NCI-H510A (cell line): ENCODE measurements at regions not wholly inside any gene's neighbourhood (a gene's known extent, or its start where the extent isn't known, plus 50 kb on each side); places are given as distances from the start of the nearest gene placed in this dataset.
"Not testable (repeated sequence)": the region's sequence is repeated elsewhere in the genome, so short reads cannot be mapped to it uniquely, and the experiment has no call there.

Experiments used
- DNase-seq: peaks from one replicate; lab custom pipeline; 2025; lab: John Stamatoyannopoulos, UW

DNA sequence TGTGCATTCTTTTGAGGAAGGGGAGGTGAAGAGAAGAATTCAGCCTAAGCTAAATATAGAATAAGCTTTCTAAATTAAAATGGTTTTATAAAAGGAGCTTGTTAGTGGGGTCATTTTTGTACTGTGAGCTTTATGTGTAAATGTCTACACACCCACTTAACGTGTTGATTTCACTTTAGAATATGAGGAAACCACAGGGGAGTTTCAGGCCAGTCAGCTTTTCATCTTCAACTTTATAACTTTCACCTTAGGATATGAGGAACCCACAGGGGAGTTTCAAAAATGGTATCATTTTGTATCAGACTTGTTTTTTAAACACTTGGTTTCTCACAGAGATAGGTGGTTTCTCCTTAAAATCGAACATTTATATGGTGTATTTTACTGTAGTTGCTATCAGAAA lies 120.7 kb upstream of the NIPA1 start:
- DNase-seq, result not testable (repeated sequence)

DNA sequence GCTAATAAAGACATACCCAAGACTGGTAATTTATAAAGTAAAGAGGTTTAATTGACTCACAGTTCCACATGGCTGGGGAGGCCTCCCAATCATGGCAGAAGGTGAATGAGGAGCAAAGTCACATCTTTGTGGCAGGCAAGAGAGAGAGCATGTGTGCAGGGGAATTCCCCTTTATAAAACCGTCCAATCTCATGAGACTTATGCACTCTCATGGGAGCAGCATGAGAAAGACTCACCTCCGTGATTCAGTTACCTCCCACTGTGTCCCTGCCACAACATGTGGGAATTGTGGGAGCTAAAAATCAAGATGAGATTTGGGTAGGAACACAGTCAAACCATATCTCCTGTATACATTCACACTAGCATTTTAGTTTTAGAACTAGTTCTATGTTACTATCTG lies 101.7 kb upstream of the NIPA1 start:
- DNase-seq, result not testable (repeated sequence)

DNA sequence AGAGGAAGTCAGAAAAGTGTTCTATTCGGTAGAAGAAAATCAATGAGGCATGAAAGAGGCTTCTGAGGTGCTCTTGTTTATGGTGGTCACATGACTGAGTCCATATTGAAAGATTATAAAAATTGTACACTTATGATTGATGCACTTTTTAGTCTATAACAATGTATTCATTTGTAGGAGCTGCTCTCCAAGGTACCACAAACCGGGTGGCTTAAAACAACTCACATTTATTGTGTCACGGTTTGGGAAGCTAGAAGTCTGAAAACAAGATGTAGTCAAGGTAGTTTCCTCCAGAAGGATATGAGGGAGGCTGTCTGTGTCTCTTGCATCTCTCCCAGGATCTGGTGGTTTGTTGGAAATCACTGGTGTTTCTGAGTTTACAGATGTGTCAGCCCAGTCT lies 86.6 kb upstream of the NIPA1 start:
- not testable (repeated sequence) for DNase-seq

DNA sequence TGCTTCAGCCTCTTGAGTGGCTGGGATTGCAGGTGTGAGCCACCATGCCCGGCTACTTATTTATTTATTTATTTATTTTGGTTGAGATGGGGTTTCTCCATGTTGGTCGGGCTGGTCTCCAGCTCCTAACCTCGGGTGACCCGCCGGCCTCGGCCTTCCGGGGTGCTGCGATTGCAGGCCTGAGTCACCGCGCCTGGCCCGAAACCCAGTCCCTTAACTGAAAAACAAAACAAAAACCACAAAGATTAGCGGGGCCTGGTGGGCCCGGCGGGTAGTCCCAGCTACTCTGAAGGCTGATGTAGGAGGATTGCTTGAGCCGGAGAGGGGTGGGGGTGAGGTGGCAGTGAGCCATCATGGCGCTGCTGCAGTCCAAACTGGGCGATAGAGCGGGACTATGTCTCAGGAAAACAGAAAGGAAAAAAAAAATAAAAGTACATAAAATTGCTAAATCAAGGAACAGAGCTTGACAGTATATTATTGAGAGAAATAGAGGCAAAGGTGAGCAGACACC lies 75.6 kb upstream of the NIPA1 start:
- not testable (repeated sequence) for DNase-seq

DNA sequence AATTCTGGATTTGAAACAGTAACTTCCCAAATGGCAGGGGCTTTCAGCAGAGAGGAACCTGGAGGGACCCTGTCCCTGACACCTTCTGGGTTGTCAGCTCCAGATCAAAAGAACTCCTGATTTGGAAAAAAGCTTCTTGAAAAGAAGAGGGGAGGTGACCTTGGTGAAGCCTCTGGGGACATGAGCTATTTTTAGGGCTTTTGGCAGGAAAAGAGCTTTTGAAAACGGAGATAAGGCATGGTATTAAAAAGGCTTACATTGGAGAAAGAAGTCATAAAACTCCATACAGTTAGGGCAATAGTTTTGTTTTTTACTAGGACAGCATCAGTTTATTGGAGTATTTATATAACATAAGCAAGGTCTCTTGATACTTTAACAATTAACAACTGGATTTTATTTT lies 72.5 kb upstream of the NIPA1 start:
- DNase-seq, result not testable (repeated sequence)

DNA sequence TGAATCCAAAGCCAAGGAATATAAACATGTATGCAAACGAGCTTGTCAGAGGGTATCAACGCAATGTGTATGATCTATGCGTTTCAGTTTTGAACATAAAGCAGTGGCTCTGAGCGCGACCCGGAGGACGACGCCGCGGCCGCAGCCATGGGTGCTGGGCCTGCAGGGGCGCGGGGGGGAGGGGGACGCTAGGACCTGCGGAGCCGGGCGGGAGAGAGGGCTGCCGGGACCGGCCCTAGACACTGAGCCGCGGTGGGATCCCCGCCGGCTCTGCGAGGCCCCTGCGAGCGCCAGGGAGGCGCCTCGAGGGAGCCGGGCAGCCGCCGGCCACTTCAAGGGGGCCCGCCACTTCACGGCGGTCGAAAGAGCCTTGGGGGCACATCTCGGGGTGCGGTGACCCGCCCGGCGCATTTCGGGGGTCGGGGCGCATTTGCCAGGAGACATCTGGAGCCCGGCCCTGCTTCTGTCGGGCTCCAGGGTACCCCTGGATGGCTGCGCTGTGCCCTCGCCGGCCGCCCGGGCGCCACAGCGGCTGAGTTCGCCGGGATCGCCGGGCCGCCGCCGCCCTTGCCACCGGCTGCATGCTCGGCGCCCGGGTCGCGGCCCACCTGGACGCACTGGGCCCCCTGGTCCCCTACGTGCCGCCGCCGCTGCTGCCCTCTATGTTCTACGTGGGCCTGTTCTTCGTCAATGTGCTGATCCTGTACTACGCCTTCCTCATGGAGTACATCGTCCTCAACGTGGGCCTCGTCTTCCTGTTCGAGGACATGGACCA lies 71.9 kb upstream of the NIPA1 start:
- not testable (repeated sequence) for DNase-seq

DNA sequence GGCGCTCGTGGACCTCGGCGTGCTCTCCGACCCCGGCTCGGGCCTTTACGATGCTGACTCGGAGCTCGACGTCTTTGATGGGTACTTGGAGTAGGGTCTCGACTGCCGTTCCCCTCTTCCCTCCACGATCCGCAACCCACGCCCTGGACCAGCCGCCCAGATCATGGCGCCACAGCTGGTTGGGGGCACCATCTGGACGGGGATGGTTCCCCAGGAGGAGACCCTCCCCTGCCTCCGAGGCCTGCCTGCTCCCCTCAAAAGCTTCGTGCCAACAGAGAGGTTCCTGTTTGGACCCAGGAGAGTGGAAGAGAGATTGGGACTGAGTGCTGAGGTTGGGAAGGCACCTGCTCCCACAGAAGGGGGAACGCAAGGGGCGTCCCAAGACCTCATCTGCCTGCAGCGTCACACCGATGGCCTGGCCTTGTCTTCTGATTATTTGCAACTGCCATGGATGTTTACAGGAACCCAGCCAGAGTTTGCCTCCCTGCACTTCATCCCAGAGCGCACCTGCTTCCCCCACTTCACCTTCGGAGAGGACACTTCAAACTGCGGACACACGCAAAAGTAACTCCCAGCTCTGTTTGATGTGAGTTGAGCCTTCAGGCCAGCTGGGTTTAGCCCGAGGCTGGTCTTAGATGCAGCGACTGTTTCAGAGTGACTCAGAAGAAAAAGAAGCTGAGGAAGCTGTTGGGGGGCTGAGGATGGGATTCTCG lies 71.2 kb upstream of the NIPA1 start:
- DNase-seq, result not testable (repeated sequence)

DNA sequence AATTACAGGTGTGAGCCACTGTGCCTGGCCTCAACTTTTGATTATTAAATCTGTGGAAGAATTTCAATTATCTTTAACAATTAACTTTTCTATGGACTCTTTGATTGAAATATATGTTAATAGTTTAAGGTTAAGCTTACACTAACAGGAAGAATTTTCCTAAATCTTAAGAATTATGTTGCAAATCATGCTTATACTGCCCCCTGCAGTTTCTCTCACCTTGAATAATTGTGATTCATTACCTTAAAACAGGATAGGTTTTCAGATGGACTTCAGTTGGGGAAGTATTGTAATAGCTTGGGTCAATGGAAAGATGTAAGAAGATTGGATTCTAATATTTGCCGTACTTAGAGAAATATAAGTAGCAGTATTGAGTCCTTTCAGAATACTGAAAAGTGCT lies 66.5 kb upstream of the NIPA1 start:
- DNase-seq, result not testable (repeated sequence)

DNA sequence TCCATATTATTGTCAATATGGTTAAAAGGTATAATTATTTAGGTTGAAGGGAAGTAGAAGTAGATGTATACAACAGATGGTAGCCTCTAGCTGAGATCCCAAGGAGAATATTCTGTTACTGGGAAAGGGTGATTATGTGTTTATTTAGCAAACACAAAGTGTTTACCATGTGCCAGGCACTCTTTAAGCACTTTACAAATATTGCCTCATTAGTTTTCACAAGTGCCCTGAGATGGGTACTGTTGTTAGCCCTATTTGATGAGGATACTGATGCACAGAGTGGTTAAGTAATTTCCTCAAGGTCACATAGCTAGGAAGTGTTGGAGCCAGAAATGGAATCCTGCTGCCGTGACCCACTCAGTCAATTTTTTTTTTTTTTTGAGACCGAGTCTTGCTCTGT lies 60.3 kb upstream of the NIPA1 start:
- DNase-seq, result not testable (repeated sequence)

DNA sequence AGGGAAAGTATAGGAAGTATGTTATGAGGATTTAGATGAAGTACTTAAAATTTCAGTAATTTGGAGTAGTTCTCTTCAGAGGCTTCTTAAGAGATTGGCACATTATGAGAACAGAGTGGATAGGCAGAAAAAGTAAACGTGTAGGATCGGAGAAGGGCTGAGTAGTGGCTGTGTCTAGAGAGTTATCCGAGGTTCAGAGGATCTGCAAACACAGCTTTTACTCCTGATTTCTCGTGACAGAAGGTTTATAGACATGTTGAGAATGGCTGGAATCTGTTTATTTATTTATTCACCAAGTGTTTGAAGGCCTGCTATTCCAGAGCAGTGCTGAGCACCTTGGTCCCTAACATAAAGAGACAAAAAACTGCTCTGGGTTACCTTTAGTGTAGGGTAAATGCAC lies 51.4 kb upstream of the NIPA1 start:
- DNase-seq, result not testable (repeated sequence)

DNA sequence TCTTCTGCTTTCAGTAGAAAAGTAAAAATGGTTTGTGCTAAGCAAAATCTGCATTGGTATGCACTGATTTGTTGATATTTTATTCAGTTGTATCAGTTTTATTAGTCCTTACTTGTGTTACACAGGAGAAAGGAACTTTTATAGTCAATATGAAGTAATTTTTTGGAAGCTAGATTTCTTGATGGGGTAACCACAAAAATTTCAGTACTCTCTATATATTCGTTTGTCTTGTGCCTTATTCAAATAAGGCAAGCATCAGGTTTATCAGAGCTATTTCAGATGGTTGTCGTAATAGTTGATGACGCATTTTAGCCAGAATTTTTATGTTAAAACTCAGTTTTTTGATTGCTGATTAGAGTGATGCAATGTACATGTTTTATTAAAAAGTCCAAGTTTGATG lies 50.7 kb upstream of the NIPA1 start:
- no peak for DNase-seq

DNA sequence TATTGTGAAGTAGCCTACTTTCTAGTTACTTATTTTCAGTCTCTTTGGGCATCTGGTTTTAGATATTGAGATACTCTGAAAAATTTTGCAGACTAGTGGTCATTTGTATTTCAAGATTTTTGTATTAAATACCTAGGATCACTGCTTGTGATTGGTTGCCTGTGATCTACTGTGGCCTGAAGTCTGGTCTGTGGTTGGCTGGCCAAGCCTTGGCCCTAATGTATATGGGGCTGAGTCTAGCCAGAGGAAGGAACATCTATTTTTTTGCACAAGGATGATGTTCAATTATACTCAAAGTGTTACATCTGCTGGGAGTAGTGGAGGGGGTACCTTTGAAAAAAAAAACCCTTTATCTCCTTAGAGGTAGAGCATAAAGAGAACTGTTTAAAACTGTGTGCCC lies 50.2 kb upstream of the NIPA1 start:
- DNase-seq, result not testable (repeated sequence)
